Keratinocyte (primary cell): ENCODE measurements at regions not wholly inside any gene's neighbourhood (a gene's known extent, or its start where the extent isn't known, plus 50 kb on each side); places are given as distances from the start of the nearest gene placed in this dataset.

Experiments
- DNase-seq: peaks from one replicate; pipeline ENCODE4 v3.0.0-alpha.2; 2011; ENCODE audit warnings: low read depth, missing footprints, low spot score
- FAIRE-seq: peaks from 2 replicates; lab custom pipeline; 2011; peaks lifted over from hg19 to GRCh38; lab: Jason Lieb, UNC
- H2AFZ ChIP-seq: 2 replicates; pipeline ENCODE4 v1.6.0; 2012; ENCODE audit warnings: low read length, control low read depth, inconsistent platforms; ENCODE audit not compliant: control insufficient read depth
- H3K27ac ChIP-seq: 2 replicates; pipeline ENCODE4 v1.5.1; 2011; ENCODE audit warnings: low read length; ENCODE audit not compliant: control insufficient read depth, insufficient read depth
- H3K27me3 ChIP-seq: 3 replicates; pipeline ENCODE4 v1.6.0; 2011; ENCODE audit warnings: low read length; ENCODE audit not compliant: control insufficient read depth, insufficient read depth; ENCODE audit errors: extremely low read depth
- H3K36me3 ChIP-seq, 2 experiments: 2 replicates in 1 of 2; 3 replicates in 1 of 2; pipeline ENCODE4 v1.5.1; 2011; ENCODE audit warnings: low read length in 2 of 2, mild to moderate bottlenecking in 1 of 2; ENCODE audit not compliant: control insufficient read depth in 2 of 2, insufficient read depth in 2 of 2; ENCODE audit errors: extremely low read depth in 1 of 2
- H3K4me1 ChIP-seq: 3 replicates; pipeline ENCODE4 v1.5.1; 2011; ENCODE audit warnings: low read length; ENCODE audit not compliant: control insufficient read depth, insufficient read depth; ENCODE audit errors: extremely low read depth
- H3K4me2 ChIP-seq: 3 replicates; pipeline ENCODE4 v1.6.0; 2011; ENCODE audit warnings: low read depth, low read length; ENCODE audit not compliant: control insufficient read depth, insufficient read depth; ENCODE audit errors: extremely low read depth
- H3K4me3 ChIP-seq, 3 experiments: fragments of 200-600 bp in 1 of 3; sonication (generic) in 1 of 3; 2 replicates in 2 of 3; 3 replicates in 1 of 3; pipeline ENCODE4 v1.5.1; 2011 to 2016; ENCODE audit warnings: low read length in 3 of 3, mild to moderate bottlenecking in 3 of 3, control low read depth in 2 of 3, inconsistent platforms in 1 of 3, low read depth in 1 of 3, mixed read lengths in 1 of 3, mixed run types in 1 of 3, moderate library complexity in 1 of 3; ENCODE audit not compliant: control insufficient read depth in 2 of 3, insufficient read depth in 2 of 3; ENCODE audit errors: extremely low read depth in 1 of 3
- H3K79me2 ChIP-seq: 2 replicates; pipeline ENCODE4 v1.6.0; 2012; ENCODE audit warnings: low read length; ENCODE audit not compliant: control insufficient read depth, insufficient read depth
- H3K9ac ChIP-seq: 3 replicates; pipeline ENCODE4 v1.6.0; 2011; ENCODE audit warnings: low read length; ENCODE audit not compliant: control insufficient read depth, insufficient read depth; ENCODE audit errors: extremely low read depth
- H3K9me1 ChIP-seq: 3 replicates; pipeline ENCODE4 v1.6.0; 2011; ENCODE audit warnings: low read length; ENCODE audit not compliant: control insufficient read depth, insufficient read depth; ENCODE audit errors: extremely low read depth
- H3K9me3 ChIP-seq: 2 replicates; pipeline ENCODE4 v1.5.1; 2012; ENCODE audit warnings: low read depth, low read length; ENCODE audit not compliant: control insufficient read depth
- H4K20me1 ChIP-seq: 3 replicates; pipeline ENCODE4 v1.6.0; 2011; ENCODE audit warnings: low read length; ENCODE audit not compliant: control insufficient read depth, insufficient read depth; ENCODE audit errors: extremely low read depth
- CTCF ChIP-seq, 3 experiments: IDR thresholded peaks in 1 of 3; conservative IDR thresholded peaks in 1 of 3; optimal IDR thresholded peaks in 1 of 3; 2 replicates in 2 of 3; 3 replicates in 1 of 3; pipeline versions ENCODE3 to v1.5.1; 2011; ENCODE audit warnings: low read length in 3 of 3, mild to moderate bottlenecking in 3 of 3, moderate library complexity in 2 of 3, control low read depth in 1 of 3, inconsistent platforms in 1 of 3; ENCODE audit not compliant: insufficient read depth in 2 of 3; ENCODE audit errors: extremely low read depth in 1 of 3
- EZH2 ChIP-seq: IDR thresholded peaks from one replicate; pipeline ENCODE4 v1.6.1; 2012; ENCODE audit warnings: inconsistent platforms, mild to moderate bottlenecking, low read length, moderate library complexity
- dilution Hi-C: fragments of 300-500 bp; cut with MboI; formaldehyde crosslinking; loops from one replicate; pipeline ENCODE4 v1.7.0; 2020; ENCODE audit warnings: low sequenced_read_pairs; ENCODE audit not compliant: extremely low pct_ligation_motif_present

GRCh38 chr12:92085736-92086040 is 60.0 kb downstream of the BTG1 start:
- Histone ChIP-seq H3K36me3 (no peaks in the 10 kb centered on the region), H3K9me1 (no peaks in the 10 kb centered on the region), H2AFZ (no peak overlapping the region), H3K27me3 (no peaks in the 10 kb centered on the region), H3K4me3 (no peak overlapping the region), H3K9ac (no peak overlapping the region), H3K9me3 (no peaks in the 10 kb centered on the region), H3K27ac (no peak overlapping the region), H3K4me2 (no peak overlapping the region), H4K20me1 (no peaks in the 10 kb centered on the region), H3K4me1 (peaks cover 5% of the 10 kb centered on the region), H3K79me2 (no peaks in the 10 kb centered on the region)
- TF ChIP-seq EZH2 = no peak
- dilution Hi-C loops = no loop called here
- DNase-seq = no peak
- no peak for FAIRE-seq

- H3K9me3 ChIP-seq = no peaks in the 10 kb centered on the region
- H3K4me3 ChIP-seq = no peak overlapping the region
- H4K20me1 ChIP-seq = no peaks in the 10 kb centered on the region
- no peaks in the 10 kb centered on the region for H3K36me3 ChIP-seq
- H3K27ac ChIP-seq = no peak overlapping the region
- H3K4me1 ChIP-seq = peaks cover 10% of the 10 kb centered on the region
- H3K27me3 ChIP-seq = no peaks in the 10 kb centered on the region
- TF ChIP-seq EZH2 (no peak), CTCF (optimal IDR thresholded peaks at IDR 0.05 in 1 of 3, IDR thresholded peaks at IDR 0.05 in 1 of 3, conservative IDR thresholded peaks at IDR 0.05 in 1 of 3; ENCODE audit: extremely low read depth in 1 of 3, insufficient read depth in 2 of 3, low read length in 3 of 3) (no peak)
- no peaks in the 10 kb centered on the region for H3K79me2 ChIP-seq
- no peaks in the 10 kb centered on the region for H3K9me1 ChIP-seq
- dilution Hi-C loops = no loop called here
- no peak overlapping the region for H3K9ac ChIP-seq
- no peak for DNase-seq
- H3K4me2 ChIP-seq = no peak overlapping the region
- no peak for FAIRE-seq
- no peak overlapping the region for H2AFZ ChIP-seq
Observed at GRCh38 chr12:92085040-92085735, 60.5 kb downstream of the BTG1 start.

GRCh38 chr12:92080911-92081285 is 64.7 kb downstream of the BTG1 start:
- Histone ChIP-seq H3K27ac (peak overlapping the region; percentile 70), H3K4me1 (peaks cover 34% of the 10 kb centered on the region), H3K36me3 (no peaks in the 10 kb centered on the region), H2AFZ (peak overlapping the region; percentile 6), H3K4me2 (peak overlapping the region; percentile 72), H3K79me2 (no peaks in the 10 kb centered on the region), H3K9me1 (no peaks in the 10 kb centered on the region), H4K20me1 (no peaks in the 10 kb centered on the region), H3K9ac (no peak overlapping the region), H3K27me3 (no peaks in the 10 kb centered on the region), H3K4me3 (peak overlapping the region in 1 of 3 experiments; percentile 40), H3K9me3 (no peaks in the 10 kb centered on the region)
- FAIRE-seq = peak; percentile 64
- DNase-seq = no peak
- TF ChIP-seq CTCF (optimal IDR thresholded peaks at IDR 0.05 in 1 of 3, IDR thresholded peaks at IDR 0.05 in 1 of 3, conservative IDR thresholded peaks at IDR 0.05 in 1 of 3; ENCODE audit: extremely low read depth in 1 of 3, insufficient read depth in 2 of 3, low read length in 3 of 3) (no peak), EZH2 (no peak)
- dilution Hi-C loops = no loop called here
